ENCODE measurements at regions not wholly inside any gene's neighbourhood (a gene's known extent, or its start where the extent isn't known, plus 50 kb on each side); places are given as distances from the start of the nearest gene placed in this dataset.

DNA sequence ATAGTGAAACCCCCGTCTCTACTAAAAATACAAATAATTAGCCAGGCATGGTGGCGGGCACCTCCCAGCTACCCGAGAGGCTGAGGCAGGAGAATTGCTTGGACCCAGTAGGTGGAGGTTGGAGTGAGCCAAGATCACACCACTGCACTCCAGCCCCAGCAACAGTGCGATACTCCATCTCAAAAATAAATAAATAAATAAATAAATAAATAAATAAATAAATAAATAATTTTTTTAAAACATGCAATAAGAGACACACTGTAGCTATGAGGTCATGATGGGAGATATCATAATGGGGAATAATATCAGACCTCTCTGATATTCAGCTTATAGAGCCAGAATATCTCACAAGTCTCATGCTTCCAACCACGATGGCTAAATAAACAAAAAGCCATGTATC lies 82.3 kb downstream of the CD24 start:
- BruUV-seq (replicated peaks) = no TSS peak
- TF ChIP-seq ZNF212 (CRISPR knock-in tag; IDR thresholded peaks at IDR 0.05) (no peak), NFE2 (IDR thresholded peaks at IDR 0.05; ENCODE audit: low read depth) (no peak), ZNF165 (CRISPR knock-in tag; IDR thresholded peaks at IDR 0.05; ENCODE audit: borderline replicate concordance) (no peak), JUND (IDR thresholded peaks at IDR 0.05; ENCODE audit: borderline replicate concordance, low read depth, low read length) (no peak), JUND (tag; IDR thresholded peaks at IDR 0.05; ENCODE audit: borderline replicate concordance, low read depth, low read length) (no peak), ZNF551 (CRISPR knock-in tag; IDR thresholded peaks at IDR 0.05) (no peak), BCL6 (CRISPR knock-in tag; IDR thresholded peaks at IDR 0.05) (no peak), ESRRA (IDR thresholded peaks at IDR 0.05; ENCODE audit: borderline replicate concordance, low read depth) (no peak), COPS2 (conservative IDR thresholded peaks at IDR 0.05) (no peak), ATF1 (CRISPR knock-in tag; IDR thresholded peaks at IDR 0.05) (no peak), ATF1 (tag; IDR thresholded peaks at IDR 0.05) (no peak), ARID1B (IDR thresholded peaks at IDR 0.05) (no peak), TARDBP (IDR thresholded peaks at IDR 0.05) (no peak), ELF2 (CRISPR knock-in tag; IDR thresholded peaks at IDR 0.05) (no peak)
- TF ChIP-seq, protein P1, sequence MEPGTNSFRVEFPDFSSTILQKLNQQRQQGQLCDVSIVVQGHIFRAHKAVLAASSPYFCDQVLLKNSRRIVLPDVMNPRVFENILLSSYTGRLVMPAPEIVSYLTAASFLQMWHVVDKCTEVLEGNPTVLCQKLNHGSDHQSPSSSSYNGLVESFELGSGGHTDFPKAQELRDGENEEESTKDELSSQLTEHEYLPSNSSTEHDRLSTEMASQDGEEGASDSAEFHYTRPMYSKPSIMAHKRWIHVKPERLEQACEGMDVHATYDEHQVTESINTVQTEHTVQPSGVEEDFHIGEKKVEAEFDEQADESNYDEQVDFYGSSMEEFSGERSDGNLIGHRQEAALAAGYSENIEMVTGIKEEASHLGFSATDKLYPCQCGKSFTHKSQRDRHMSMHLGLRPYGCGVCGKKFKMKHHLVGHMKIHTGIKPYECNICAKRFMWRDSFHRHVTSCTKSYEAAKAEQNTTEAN (CRISPR knock-in tag; IDR thresholded peaks at IDR 0.05) = no peak
- TF ChIP-seq, protein P2, sequence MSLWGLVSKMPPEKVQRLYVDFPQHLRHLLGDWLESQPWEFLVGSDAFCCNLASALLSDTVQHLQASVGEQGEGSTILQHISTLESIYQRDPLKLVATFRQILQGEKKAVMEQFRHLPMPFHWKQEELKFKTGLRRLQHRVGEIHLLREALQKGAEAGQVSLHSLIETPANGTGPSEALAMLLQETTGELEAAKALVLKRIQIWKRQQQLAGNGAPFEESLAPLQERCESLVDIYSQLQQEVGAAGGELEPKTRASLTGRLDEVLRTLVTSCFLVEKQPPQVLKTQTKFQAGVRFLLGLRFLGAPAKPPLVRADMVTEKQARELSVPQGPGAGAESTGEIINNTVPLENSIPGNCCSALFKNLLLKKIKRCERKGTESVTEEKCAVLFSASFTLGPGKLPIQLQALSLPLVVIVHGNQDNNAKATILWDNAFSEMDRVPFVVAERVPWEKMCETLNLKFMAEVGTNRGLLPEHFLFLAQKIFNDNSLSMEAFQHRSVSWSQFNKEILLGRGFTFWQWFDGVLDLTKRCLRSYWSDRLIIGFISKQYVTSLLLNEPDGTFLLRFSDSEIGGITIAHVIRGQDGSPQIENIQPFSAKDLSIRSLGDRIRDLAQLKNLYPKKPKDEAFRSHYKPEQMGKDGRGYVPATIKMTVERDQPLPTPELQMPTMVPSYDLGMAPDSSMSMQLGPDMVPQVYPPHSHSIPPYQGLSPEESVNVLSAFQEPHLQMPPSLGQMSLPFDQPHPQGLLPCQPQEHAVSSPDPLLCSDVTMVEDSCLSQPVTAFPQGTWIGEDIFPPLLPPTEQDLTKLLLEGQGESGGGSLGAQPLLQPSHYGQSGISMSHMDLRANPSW (CRISPR knock-in tag; IDR thresholded peaks at IDR 0.05) = no peak
- TF ChIP-seq, protein P3, sequence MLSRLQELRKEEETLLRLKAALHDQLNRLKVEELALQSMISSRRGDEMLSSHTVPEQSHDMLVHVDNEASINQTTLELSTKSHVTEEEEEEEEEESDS (CRISPR knock-in tag; IDR thresholded peaks at IDR 0.05) = no peak
- FAIRE-seq (no peak), ATAC-seq (no peak), DNase-seq (ENCODE audit: extremely low read depth in 1 of 4, low spot score in 3 of 4) (no peak)
- H3K27ac ChIP-seq (ENCODE audit: extremely low read depth, low read depth, low read length) = no peak overlapping the region
- no peaks in the 10 kb centered on the region for H4K20me1 ChIP-seq (replicated peaks; ENCODE audit: control insufficient read depth, insufficient read depth, low read length)
- H3K4me1 ChIP-seq (replicated peaks in 1 of 2; ENCODE audit: control insufficient read depth in 2 of 2, insufficient read depth in 2 of 2, low read length in 2 of 2) = peaks cover 2 to 43% of the 10 kb centered on the region in 2 experiments
- H2AFZ ChIP-seq (ENCODE audit: low read depth, low read length) = no peak overlapping the region
- H3K79me2 ChIP-seq (ENCODE audit: control insufficient read depth, insufficient read depth, low read length) = no peaks in the 10 kb centered on the region
- ChIA-PET CTCF (ENCODE audit: low intra/inter-chr PET ratio) (no interaction called here), POLR2A (no interaction called here)
- no peaks in the 10 kb centered on the region for H3K9me3 ChIP-seq (replicated peaks; ENCODE audit: control insufficient read depth, insufficient read depth, low read depth, low read length)
- WGBS (ENCODE audit: insufficient coverage, low coverage, missing lambda C conversion rate) = 79% methylated on average over 5 of the region's 5 CpGs
- H3K27me3 ChIP-seq (ENCODE audit: control insufficient read depth in 2 of 2, insufficient read depth in 2 of 2, low read length in 2 of 2) = no peaks in the 10 kb centered on the region
- peaks cover 4% of the 10 kb centered on the region for H3K9me1 ChIP-seq (ENCODE audit: control insufficient read depth, insufficient read depth, low read length)
- no peak overlapping the region for H3K4me3 ChIP-seq
- in situ Hi-C loops (cut with MboI) (no loop called here), intact Hi-C loops (cut with micrococcal nuclease) (no loop called here)
- H3K36me3 ChIP-seq (ENCODE audit: control insufficient read depth, insufficient read depth, low read length) = no peaks in the 10 kb centered on the region
- H3K9ac ChIP-seq (ENCODE audit: insufficient read depth in 1 of 2, low read depth in 2 of 2, low read length in 2 of 2) = no peak overlapping the region
- H3K4me2 ChIP-seq (ENCODE audit: insufficient read depth, low read length) = no peak overlapping the region

Measured in K562 (cell line).